LoVo (cell line): ENCODE measurements at regions not wholly inside any gene's neighbourhood (a gene's known extent, or its start where the extent isn't known, plus 50 kb on each side); places are given as distances from the start of the nearest gene placed in this dataset.
"Not testable (repeated sequence)": the region's sequence is repeated elsewhere in the genome, so short reads cannot be mapped to it uniquely, and the experiment has no call there.

Experiments
- DNase-seq: peaks from one replicate; pipeline ENCODE4 v3.0.0-alpha.2; 2016; ENCODE audit warnings: low spot score

GRCh38 chr10:4635883-4636282 lies 190.1 kb upstream of the AKR1E2 start:
- DNase-seq, result no peak

- DNase-seq, result no peak
Observed at GRCh38 chr10:4635388-4635787, 190.6 kb upstream of the AKR1E2 start.

GRCh38 chr10:4633776-4634175 lies 192.2 kb upstream of the AKR1E2 start:
- DNase-seq, result no peak

GRCh38 chr10:4633186-4633585 lies 192.8 kb upstream of the AKR1E2 start:
- no peak for DNase-seq

- no peak for DNase-seq
Observed at GRCh38 chr10:4632757-4633156, 193.2 kb upstream of the AKR1E2 start.

- DNase-seq, result no peak
Observed at GRCh38 chr10:4626919-4627318, 199.1 kb upstream of the AKR1E2 start.

GRCh38 chr10:4623757-4624420 lies 202.1 kb upstream of the AKR1E2 start:
- no peak for DNase-seq

GRCh38 chr10:4623200-4623599 lies 202.8 kb upstream of the AKR1E2 start:
- DNase-seq, result no peak

GRCh38 chr10:4622384-4622783 lies 203.6 kb upstream of the AKR1E2 start:
- no peak for DNase-seq

GRCh38 chr10:4617589-4617988 lies 208.4 kb upstream of the AKR1E2 start:
- DNase-seq, result no peak

- no peak for DNase-seq
Observed at GRCh38 chr10:4615042-4615441, 211.0 kb upstream of the AKR1E2 start.

- no peak for DNase-seq
Observed at GRCh38 chr10:4609251-4609650, 216.8 kb upstream of the AKR1E2 start.

GRCh38 chr10:4607681-4608080 lies 218.3 kb upstream of the AKR1E2 start:
- DNase-seq, result no peak

GRCh38 chr10:4606856-4607636 lies 219.0 kb upstream of the AKR1E2 start:
- no peak for DNase-seq

- DNase-seq, result no peak
Observed at GRCh38 chr10:4602764-4603491, 223.1 kb upstream of the AKR1E2 start.

- DNase-seq, result no peak
Observed at GRCh38 chr10:4599471-4599870, 226.5 kb upstream of the AKR1E2 start.

GRCh38 chr10:4597898-4598297 lies 228.1 kb upstream of the AKR1E2 start:
- not testable (repeated sequence) for DNase-seq

GRCh38 chr10:4596951-4597350 lies 229.1 kb upstream of the AKR1E2 start:
- DNase-seq, result no peak

GRCh38 chr10:4595719-4596319 lies 230.2 kb upstream of the AKR1E2 start:
- no peak for DNase-seq

- DNase-seq, result no peak
Observed at GRCh38 chr10:4590807-4591206, 235.2 kb upstream of the AKR1E2 start.

- no peak for DNase-seq
Observed at GRCh38 chr10:4588824-4589223, 237.2 kb upstream of the AKR1E2 start.

- no peak for DNase-seq
Observed at GRCh38 chr10:4587466-4587865, 238.5 kb upstream of the AKR1E2 start.

GRCh38 chr10:4586776-4587175 lies 239.2 kb upstream of the AKR1E2 start:
- no peak for DNase-seq
